ENCODE measurements at regions not wholly inside any gene's neighbourhood (a gene's known extent, or its start where the extent isn't known, plus 50 kb on each side); places are given as distances from the start of the nearest gene placed in this dataset.
A peak's percentile ranks its signal among the peaks of the same experiment; 100 is the strongest.

- DNase-seq (ENCODE audit: low read depth, low spot score) (no peak), ATAC-seq (peak; percentile 47; the same call in 1 of the 2 replicates)
- H3K27ac ChIP-seq (ENCODE audit: low read length), result no peak overlapping the region
- no peak overlapping the region for H3K4me3 ChIP-seq (ENCODE audit: low read depth in 2 of 2, low read length in 2 of 2)
- CTCF ChIA-PET, result interaction anchor here (0.6 kb wide), 1 partner anchor 10 kb away, joined by 3 read pairs; no protein-coding TSS in a partner anchor
- TF ChIP-seq SIN3A (IDR thresholded peaks at IDR 0.05; ENCODE audit: borderline replicate concordance, insufficient read depth, low read depth, low read length) (no peak), CTCF (IDR thresholded peaks at IDR 0.05) (no peak), TCF7L2 (IDR thresholded peaks at IDR 0.05; ENCODE audit: low read depth, low read length) (no peak), REST (IDR thresholded peaks at IDR 0.05; ENCODE audit: insufficient read depth in 1 of 2, low read depth in 2 of 2, low read length in 1 of 2) (no peak), POLR2AphosphoS5 (IDR thresholded peaks at IDR 0.05; ENCODE audit: low read depth, low read length) (no peak)
- in situ Hi-C loops (cut with HindIII; ENCODE audit: low pct_unique_long_range_greater_than_20kb, low sequenced_read_pairs) (no loop called here), intact Hi-C loops (cut with micrococcal nuclease; ENCODE audit: unreplicated experiment) (no loop called here)
- POLR2A ChIA-PET, result no interaction called here
- BruUV-seq (replicated peaks), result no TSS peak
- H3K9me3 ChIP-seq (ENCODE audit: control insufficient read depth, insufficient read depth, low read depth, low read length), result no peaks in the 10 kb centered on the region
- H3K4me1 ChIP-seq (ENCODE audit: control insufficient read depth, insufficient read depth, low read length), result no peaks in the 10 kb centered on the region
- H3K36me3 ChIP-seq (ENCODE audit: control insufficient read depth, insufficient read depth, low read length), result no peaks in the 10 kb centered on the region
- H3K27me3 ChIP-seq (ENCODE audit: control insufficient read depth, insufficient read depth, low read length), result peaks cover 23% of the 10 kb centered on the region
Observed at GRCh38 chr11:134609361-134610115, 197.5 kb upstream of the B3GAT1 start.

GRCh38 chr11:134607963-134608750, 196.1 kb upstream of the B3GAT1 start:
- POLR2A ChIA-PET, result no interaction called here
- ATAC-seq (no peak), DNase-seq (ENCODE audit: low read depth, low spot score) (no peak)
- BruUV-seq (replicated peaks), result no TSS peak
- Histone ChIP-seq H3K4me3 (ENCODE audit: low read depth in 2 of 2, low read length in 2 of 2) (no peak overlapping the region), H3K27me3 (ENCODE audit: control insufficient read depth, insufficient read depth, low read length) (peaks cover 18% of the 10 kb centered on the region), H3K9me3 (ENCODE audit: control insufficient read depth, insufficient read depth, low read depth, low read length) (no peaks in the 10 kb centered on the region), H3K4me1 (ENCODE audit: control insufficient read depth, insufficient read depth, low read length) (no peaks in the 10 kb centered on the region), H3K36me3 (ENCODE audit: control insufficient read depth, insufficient read depth, low read length) (no peaks in the 10 kb centered on the region), H3K27ac (ENCODE audit: low read length) (no peak overlapping the region)
- CTCF ChIA-PET, result no interaction called here
- intact Hi-C loops (cut with micrococcal nuclease; ENCODE audit: unreplicated experiment), result no loop called here
- TF ChIP-seq CTCF (IDR thresholded peaks at IDR 0.05) (no peak), SIN3A (IDR thresholded peaks at IDR 0.05; ENCODE audit: borderline replicate concordance, insufficient read depth, low read depth, low read length) (no peak), TCF7L2 (IDR thresholded peaks at IDR 0.05; ENCODE audit: low read depth, low read length) (no peak), REST (IDR thresholded peaks at IDR 0.05; ENCODE audit: insufficient read depth in 1 of 2, low read depth in 2 of 2, low read length in 1 of 2) (no peak), POLR2AphosphoS5 (IDR thresholded peaks at IDR 0.05; ENCODE audit: low read depth, low read length) (no peak)
- in situ Hi-C loops (cut with HindIII; ENCODE audit: low pct_unique_long_range_greater_than_20kb, low sequenced_read_pairs), result no loop called here

Data from Panc1 (cell line).